ENCODE measurements at regions not wholly inside any gene's neighbourhood (a gene's known extent, or its start where the extent isn't known, plus 50 kb on each side); places are given as distances from the start of the nearest gene placed in this dataset.

- no peak for ATAC-seq
- no peaks in the 10 kb centered on the region for H3K4me1 ChIP-seq
- no peak overlapping the region for H3K27ac ChIP-seq
- TF ChIP-seq POLR2A (IDR thresholded peaks at IDR 0.05) (no peak), CTCF (IDR thresholded peaks at IDR 0.05) (no peak)
- H3K36me3 ChIP-seq (replicated peaks in 1 of 2; ENCODE audit: insufficient read depth in 1 of 2, low read depth in 2 of 2) = no peaks in the 10 kb centered on the region
- intact Hi-C loops (cut with DNase I) = no loop called here
- H3K4me3 ChIP-seq = no peak overlapping the region
- no peaks in the 10 kb centered on the region for H3K27me3 ChIP-seq
- DNase-seq = no peak
- no peaks in the 10 kb centered on the region for H3K9me3 ChIP-seq
These were observed 1155.4 kb downstream of the BCL11A start for GRCh38 chr2:59398081-59398480.

- H3K27ac ChIP-seq = no peak overlapping the region
- ATAC-seq = no peak
- no peak for TF ChIP-seq POLR2A (IDR thresholded peaks at IDR 0.05)
- no peak for TF ChIP-seq CTCF (IDR thresholded peaks at IDR 0.05)
- H3K9me3 ChIP-seq = no peaks in the 10 kb centered on the region
- 81 to 90% methylated on average over 4 of the region's 4 CpGs for WGBS, 2 donors
- no peak for DNase-seq
- H3K4me1 ChIP-seq = no peaks in the 10 kb centered on the region
- intact Hi-C loops (cut with DNase I) = no loop called here
- H3K36me3 ChIP-seq (replicated peaks in 1 of 2; ENCODE audit: insufficient read depth in 1 of 2, low read depth in 2 of 2) = no peaks in the 10 kb centered on the region
- H3K4me3 ChIP-seq = no peak overlapping the region
- H3K27me3 ChIP-seq = no peaks in the 10 kb centered on the region
These were observed 1154.0 kb upstream of the FANCL start for GRCh38 chr2:59395119-59395518.

- intact Hi-C loops (cut with DNase I) = no loop called here
- H3K36me3 ChIP-seq (replicated peaks in 1 of 2; ENCODE audit: insufficient read depth in 1 of 2, low read depth in 2 of 2) = no peaks in the 10 kb centered on the region
- no peaks in the 10 kb centered on the region for H3K27me3 ChIP-seq
- no peak overlapping the region for H3K4me3 ChIP-seq
- DNase-seq (no peak), ATAC-seq (no peak)
- no peaks in the 10 kb centered on the region for H3K4me1 ChIP-seq
- H3K27ac ChIP-seq = no peak overlapping the region
- TF ChIP-seq POLR2A (IDR thresholded peaks at IDR 0.05) (no peak), CTCF (IDR thresholded peaks at IDR 0.05) (no peak)
- H3K9me3 ChIP-seq = no peaks in the 10 kb centered on the region
- WGBS, 2 donors = 88 to 97% methylated on average over 2 of the region's 2 CpGs
These were observed 1150.8 kb upstream of the FANCL start for GRCh38 chr2:59391896-59392295.

- H3K9me3 ChIP-seq = no peaks in the 10 kb centered on the region
- H3K27me3 ChIP-seq = no peaks in the 10 kb centered on the region
- TF ChIP-seq POLR2A (IDR thresholded peaks at IDR 0.05) = no peak
- TF ChIP-seq CTCF (IDR thresholded peaks at IDR 0.05) = no peak
- H3K4me1 ChIP-seq = no peaks in the 10 kb centered on the region
- no peak for DNase-seq
- H3K36me3 ChIP-seq (replicated peaks in 1 of 2; ENCODE audit: insufficient read depth in 1 of 2, low read depth in 2 of 2) = no peaks in the 10 kb centered on the region
- intact Hi-C loops (cut with DNase I) = no loop called here
- H3K27ac ChIP-seq = no peak overlapping the region
- 81 to 97% methylated on average over 2 of the region's 2 CpGs for WGBS, 2 donors
- ATAC-seq = no peak
- H3K4me3 ChIP-seq = no peak overlapping the region
These were observed 1149.5 kb upstream of the FANCL start for GRCh38 chr2:59390581-59390980.

GRCh38 chr2:59389240-59389639 lies 1148.1 kb upstream of the FANCL start:
- peak; percentile 15 to 30 (median 24) for DNase-seq
- Histone ChIP-seq H3K36me3 (replicated peaks in 1 of 2; ENCODE audit: insufficient read depth in 1 of 2, low read depth in 2 of 2) (no peaks in the 10 kb centered on the region), H3K4me1 (no peaks in the 10 kb centered on the region), H3K27ac (no peak overlapping the region), H3K9me3 (no peaks in the 10 kb centered on the region), H3K4me3 (no peak overlapping the region), H3K27me3 (no peaks in the 10 kb centered on the region)
- 5 to 12% methylated on average over 1 of the region's 1 CpG for WGBS, 2 donors
- no peak for ATAC-seq
- TF ChIP-seq CTCF (IDR thresholded peaks at IDR 0.05) (no peak), POLR2A (IDR thresholded peaks at IDR 0.05) (no peak)
- intact Hi-C loops (cut with DNase I) = no loop called here
